Nephron (organoid): ENCODE measurements at regions not wholly inside any gene's neighbourhood (a gene's known extent, or its start where the extent isn't known, plus 50 kb on each side); places are given as distances from the start of the nearest gene placed in this dataset.
A peak's percentile ranks its signal among the peaks of the same experiment; 100 is the strongest.

Experiments used
- H3K27ac Mint-ChIP-seq, 3 experiments: 2 replicates each; pipeline ENCODE4 v1.8.0; 2020; ENCODE audit warnings: mixed read lengths in 3 of 3, mild to moderate bottlenecking in 2 of 3, moderate library complexity in 1 of 3
- H3K27me3 Mint-ChIP-seq: 2 replicates; pipeline ENCODE4 v1.8.0; 2021; ENCODE audit warnings: low read depth, mild to moderate bottlenecking, moderate library complexity, mixed read lengths
- H3K36me3 Mint-ChIP-seq: 2 replicates; pipeline ENCODE4 v1.8.0; 2020; ENCODE audit warnings: low read depth, mixed read lengths
- H3K4me1 Mint-ChIP-seq: 2 replicates; pipeline ENCODE4 v1.8.0; 2020; ENCODE audit warnings: mixed read lengths
- H3K4me3 Mint-ChIP-seq, 3 experiments: 2 replicates each; pipeline ENCODE4 v1.8.0; 2020; ENCODE audit warnings: mild to moderate bottlenecking in 3 of 3, mixed read lengths in 3 of 3, moderate library complexity in 2 of 3
- H3K9me3 Mint-ChIP-seq: 2 replicates; pipeline ENCODE4 v1.8.0; 2020; ENCODE audit warnings: mixed read lengths
- CTCF ChIP-seq, 3 experiments: fragments of 200-600 bp; sonication (generic); IDR thresholded peaks; one replicate each; pipeline ENCODE4 v1.5.0; 2021; ENCODE audit warnings: antibody characterized with exemption in 3 of 3; ENCODE audit not compliant: unreplicated experiment in 3 of 3

- H3K4me3 Mint-ChIP-seq: no peak overlapping the region
- H3K4me1 Mint-ChIP-seq: peaks cover 12% of the 10 kb centered on the region
- H3K27ac Mint-ChIP-seq: peak overlapping the region in 1 of 3 experiments; percentile 7
- no peaks in the 10 kb centered on the region for H3K27me3 Mint-ChIP-seq
- H3K9me3 Mint-ChIP-seq: peaks cover 5% of the 10 kb centered on the region
- TF ChIP-seq CTCF (IDR thresholded peaks at IDR 0.05; ENCODE audit: unreplicated experiment in 3 of 3): no peak
- H3K36me3 Mint-ChIP-seq: no peaks in the 10 kb centered on the region
These were observed 526.7 kb upstream of the LRRN3 start for GRCh38 chr7:110564246-110564645.

GRCh38 chr7:110568388-110568787, 522.5 kb upstream of the LRRN3 start:
- no peak for TF ChIP-seq CTCF (IDR thresholded peaks at IDR 0.05; ENCODE audit: unreplicated experiment in 3 of 3)

GRCh38 chr7:110568932-110569331, 522.0 kb upstream of the LRRN3 start:
- no peak for TF ChIP-seq CTCF (IDR thresholded peaks at IDR 0.05; ENCODE audit: unreplicated experiment in 3 of 3)

More at GRCh38 chr7:110568388-110568787, 522.5 kb upstream of the LRRN3 start:
- Mint-ChIP-seq H3K36me3 (no peaks in the 10 kb centered on the region), H3K4me3 (no peak overlapping the region), H3K4me1 (peaks cover 18% of the 10 kb centered on the region), H3K27ac (no peak overlapping the region), H3K9me3 (peaks cover 3% of the 10 kb centered on the region), H3K27me3 (no peaks in the 10 kb centered on the region)

GRCh38 chr7:110569486-110570205, 521.3 kb upstream of the LRRN3 start:
- Mint-ChIP-seq H3K4me1 (peaks cover 11% of the 10 kb centered on the region), H3K9me3 (no peaks in the 10 kb centered on the region), H3K4me3 (no peak overlapping the region), H3K36me3 (no peaks in the 10 kb centered on the region), H3K27ac (peak overlapping the region; percentile 20 to 39 (median 27)), H3K27me3 (no peaks in the 10 kb centered on the region)
- no peak for TF ChIP-seq CTCF (IDR thresholded peaks at IDR 0.05; ENCODE audit: unreplicated experiment in 3 of 3)

More at GRCh38 chr7:110568932-110569331, 522.0 kb upstream of the LRRN3 start:
- Mint-ChIP-seq H3K27me3 (no peaks in the 10 kb centered on the region), H3K36me3 (no peaks in the 10 kb centered on the region), H3K4me3 (no peak overlapping the region), H3K27ac (no peak overlapping the region), H3K9me3 (no peaks in the 10 kb centered on the region), H3K4me1 (peaks cover 18% of the 10 kb centered on the region)

GRCh38 chr7:110573862-110574528, 516.9 kb upstream of the LRRN3 start:
- H3K27ac Mint-ChIP-seq: peak overlapping the region in 1 of 3 experiments; percentile 57
- H3K36me3 Mint-ChIP-seq: no peaks in the 10 kb centered on the region
- H3K4me3 Mint-ChIP-seq: no peak overlapping the region
- no peaks in the 10 kb centered on the region for H3K9me3 Mint-ChIP-seq
- H3K27me3 Mint-ChIP-seq: no peaks in the 10 kb centered on the region
- H3K4me1 Mint-ChIP-seq: peaks cover 6% of the 10 kb centered on the region
- no peak for TF ChIP-seq CTCF (IDR thresholded peaks at IDR 0.05; ENCODE audit: unreplicated experiment in 3 of 3)
